ENCODE measurements at regions not wholly inside any gene's neighbourhood (a gene's known extent, or its start where the extent isn't known, plus 50 kb on each side); places are given as distances from the start of the nearest gene placed in this dataset.

GRCh38 chr5:52665559-52665958, 122.2 kb upstream of the ITGA1 start:
- DNase-seq (ENCODE audit: low read depth in 4 of 4, low spot score in 2 of 4) = no peak

DNA sequence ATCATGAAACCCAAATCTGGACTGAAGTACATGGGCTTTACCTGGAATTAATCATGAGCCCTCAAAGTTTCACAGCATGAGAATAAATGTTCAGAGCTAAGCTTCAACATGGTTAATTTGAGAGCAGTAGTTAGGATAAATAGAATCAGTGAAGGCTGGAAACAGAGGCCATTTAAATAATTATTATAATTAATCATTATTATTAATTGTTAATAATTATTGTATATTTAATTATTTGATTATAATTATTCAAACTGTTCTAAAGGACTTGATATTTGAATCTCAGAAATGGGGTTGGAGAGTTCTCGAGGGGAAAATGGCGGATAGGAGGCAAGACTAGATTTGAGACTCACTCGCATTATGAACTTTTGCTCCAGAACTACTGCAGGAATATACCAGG, 119.6 kb upstream of the ITGA1 start:
- no peak for DNase-seq (ENCODE audit: low read depth in 4 of 4, low spot score in 2 of 4)

GRCh38 chr5:52668544-52669185, 119.1 kb upstream of the ITGA1 start:
- DNase-seq (ENCODE audit: low read depth in 4 of 4, low spot score in 2 of 4) = no peak

- no peak for DNase-seq (ENCODE audit: low read depth in 4 of 4, low spot score in 2 of 4)
Measured at GRCh38 chr5:52672459-52672858, 115.3 kb upstream of the ITGA1 start.

DNA sequence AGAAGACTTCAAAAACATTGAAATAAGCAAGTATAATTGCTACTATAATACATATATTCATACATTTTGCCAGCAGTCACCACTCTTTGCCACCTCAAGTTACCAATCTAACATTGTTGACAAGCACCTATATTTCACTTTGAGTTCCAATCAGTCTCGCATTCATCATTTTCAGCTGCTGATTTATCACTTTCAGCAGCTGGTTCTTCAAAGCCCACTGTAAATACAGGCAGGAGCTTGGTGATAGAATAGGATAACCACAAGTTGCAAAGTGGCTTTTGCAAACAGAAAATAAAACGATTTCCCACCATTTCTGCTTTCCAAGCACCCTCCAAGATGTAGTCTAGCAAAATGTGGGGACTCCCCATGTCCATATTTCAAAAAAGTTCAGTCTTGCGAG, 114.2 kb upstream of the ITGA1 start:
- DNase-seq (ENCODE audit: low read depth in 4 of 4, low spot score in 2 of 4) = no peak

DNA sequence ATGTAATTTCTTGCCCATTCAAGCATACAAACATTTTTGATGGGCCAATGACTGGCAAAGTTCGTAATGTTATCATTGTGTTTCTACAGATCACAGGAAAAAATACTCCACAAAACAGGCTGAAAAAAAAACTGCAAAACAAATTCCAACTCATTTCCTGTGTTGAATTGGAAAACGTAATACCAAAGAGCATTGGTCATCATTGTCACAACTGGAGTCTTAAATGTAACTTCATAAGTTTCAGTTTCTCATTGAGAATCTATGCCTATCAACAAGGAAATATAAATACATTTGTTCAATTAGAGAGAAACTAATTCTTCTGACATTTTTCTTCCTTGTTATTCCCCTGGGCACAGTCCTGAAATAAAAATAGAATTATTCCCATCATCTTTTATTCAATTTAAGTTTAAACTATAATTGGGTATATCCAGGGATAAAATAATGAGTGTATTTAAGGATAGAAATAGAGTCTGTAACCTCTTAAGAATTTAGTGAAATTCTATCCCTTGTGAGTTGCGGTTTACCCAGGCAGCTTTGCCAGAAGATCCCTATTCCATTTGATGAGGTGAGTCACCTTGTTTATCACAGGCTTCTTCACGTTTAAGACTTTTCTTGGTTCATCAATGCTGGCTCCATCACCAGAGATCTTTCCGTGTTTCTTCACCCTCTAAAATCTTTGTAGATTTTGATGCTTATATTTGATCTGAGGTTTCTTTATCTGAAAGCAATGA, 112.7 kb upstream of the ITGA1 start:
- no peak for DNase-seq (ENCODE audit: low read depth in 4 of 4, low spot score in 2 of 4)

DNA sequence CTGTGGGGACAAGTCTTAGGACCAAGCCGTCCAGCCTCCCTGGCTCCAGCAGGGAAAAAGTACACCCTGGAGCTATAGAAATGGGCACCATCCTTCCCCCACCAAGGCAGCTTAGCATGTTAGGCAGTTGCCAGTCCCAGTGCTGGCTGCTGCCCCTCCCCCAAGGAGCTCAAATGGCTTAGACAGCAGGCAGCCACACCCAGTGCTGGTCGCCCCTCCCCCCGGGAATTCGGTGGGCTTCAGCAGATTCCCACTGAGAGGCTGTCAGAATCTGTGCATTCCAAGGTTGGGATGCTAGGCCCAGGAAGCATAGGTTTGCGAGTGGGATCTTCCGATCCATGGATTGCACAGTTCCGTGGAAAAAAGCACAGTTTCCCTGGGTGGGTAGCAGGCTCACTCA, 105.2 kb upstream of the ITGA1 start:
- no peak for DNase-seq (ENCODE audit: low read depth in 4 of 4, low spot score in 2 of 4)

GRCh38 chr5:52684051-52684450, 103.7 kb upstream of the ITGA1 start:
- DNase-seq (ENCODE audit: low read depth in 4 of 4, low spot score in 2 of 4) = no peak

GRCh38 chr5:52685566-52685965, 102.2 kb upstream of the ITGA1 start:
- no peak for DNase-seq (ENCODE audit: low read depth in 4 of 4, low spot score in 2 of 4)

DNA sequence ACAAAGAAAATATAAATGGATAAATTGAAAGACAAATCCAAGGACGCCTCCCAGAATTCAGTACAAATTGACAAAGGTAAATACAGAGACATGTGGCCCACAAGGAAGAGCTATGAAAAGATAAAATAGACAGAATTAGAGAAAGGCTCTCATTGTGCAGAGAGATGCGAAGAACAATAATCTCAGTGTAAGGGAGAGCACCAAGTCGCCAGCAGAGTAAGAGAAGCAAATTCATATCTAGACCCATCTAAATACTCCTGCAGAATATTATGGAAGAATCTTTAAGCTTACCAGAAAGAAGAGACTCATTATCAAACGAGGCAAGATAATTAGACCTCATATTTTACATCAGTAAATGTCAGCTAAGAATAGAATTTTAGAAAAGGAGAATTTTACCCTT, 101.7 kb upstream of the ITGA1 start:
- DNase-seq (ENCODE audit: low read depth in 4 of 4, low spot score in 2 of 4) = no peak

- no peak for DNase-seq (ENCODE audit: low read depth in 4 of 4, low spot score in 2 of 4)
Measured at GRCh38 chr5:52690236-52690768, 97.4 kb upstream of the ITGA1 start.

GRCh38 chr5:52692039-52692438, 95.7 kb upstream of the ITGA1 start:
- no peak for DNase-seq (ENCODE audit: low read depth in 4 of 4, low spot score in 2 of 4)

DNA sequence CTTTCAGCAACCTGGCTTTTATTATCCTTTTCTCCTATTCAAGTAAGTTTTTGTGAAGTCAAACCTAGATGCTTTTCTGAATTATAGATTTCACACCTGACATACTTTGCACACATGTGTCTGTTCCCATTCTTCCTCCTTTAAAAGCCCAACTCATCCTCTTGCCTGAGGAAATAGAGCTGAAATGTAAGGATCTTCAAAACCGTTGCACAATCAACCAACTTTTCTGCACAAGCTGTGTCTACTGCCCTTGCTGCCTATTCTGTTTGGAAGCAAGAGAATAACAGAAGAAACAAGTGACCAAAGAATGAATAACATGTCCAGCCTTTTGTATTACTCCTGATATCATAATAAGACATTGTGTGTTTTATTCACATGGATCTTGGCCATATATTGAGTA, 95.1 kb upstream of the ITGA1 start:
- DNase-seq (ENCODE audit: low read depth in 4 of 4, low spot score in 2 of 4) = no peak

DNA sequence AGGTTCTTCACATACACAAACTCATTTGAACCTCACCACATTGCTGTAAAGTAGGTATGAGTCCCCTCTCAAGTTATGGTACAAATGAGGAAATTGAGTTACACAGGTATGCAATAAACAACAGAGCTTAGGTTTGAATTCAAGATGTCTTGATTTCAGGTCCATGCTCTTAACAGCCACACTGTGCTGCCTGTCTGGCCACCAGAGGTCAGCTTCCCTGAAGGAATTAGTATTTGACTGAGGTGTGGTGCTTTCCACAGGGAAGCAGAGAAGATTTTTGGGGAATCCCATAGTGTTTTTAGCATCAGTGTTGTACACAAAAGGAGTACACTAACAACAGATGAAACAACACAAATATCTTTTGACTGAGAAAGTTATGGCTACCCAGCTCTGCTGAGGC, 94.4 kb upstream of the ITGA1 start:
- DNase-seq (ENCODE audit: low read depth in 4 of 4, low spot score in 2 of 4) = no peak

- DNase-seq (ENCODE audit: low read depth in 4 of 4, low spot score in 2 of 4) = no peak
Measured at GRCh38 chr5:52693836-52694235, 93.9 kb upstream of the ITGA1 start.

GRCh38 chr5:52694648-52695047, 93.1 kb upstream of the ITGA1 start:
- DNase-seq (ENCODE audit: low read depth in 4 of 4, low spot score in 2 of 4) = no peak

DNA sequence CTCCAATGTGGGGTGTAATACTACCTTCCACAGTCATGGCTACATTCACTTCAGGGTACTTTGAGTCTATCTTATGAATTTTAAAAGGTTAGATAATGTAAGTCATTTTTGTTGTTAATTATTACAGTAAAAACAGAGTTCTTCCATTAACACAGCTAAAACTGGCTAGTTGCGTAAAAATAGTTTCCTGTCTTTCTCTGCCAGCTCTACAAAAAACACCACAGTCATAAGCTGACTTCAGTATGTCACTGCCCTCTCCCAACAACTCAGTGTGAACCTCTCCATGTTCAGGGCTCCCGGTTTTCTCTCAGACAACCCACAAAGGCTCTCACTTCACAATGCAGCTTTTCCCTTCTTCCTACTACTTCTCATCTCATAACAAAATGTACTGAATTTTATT, 84.8 kb upstream of the ITGA1 start:
- DNase-seq (ENCODE audit: low read depth in 4 of 4, low spot score in 2 of 4) = no peak

DNA sequence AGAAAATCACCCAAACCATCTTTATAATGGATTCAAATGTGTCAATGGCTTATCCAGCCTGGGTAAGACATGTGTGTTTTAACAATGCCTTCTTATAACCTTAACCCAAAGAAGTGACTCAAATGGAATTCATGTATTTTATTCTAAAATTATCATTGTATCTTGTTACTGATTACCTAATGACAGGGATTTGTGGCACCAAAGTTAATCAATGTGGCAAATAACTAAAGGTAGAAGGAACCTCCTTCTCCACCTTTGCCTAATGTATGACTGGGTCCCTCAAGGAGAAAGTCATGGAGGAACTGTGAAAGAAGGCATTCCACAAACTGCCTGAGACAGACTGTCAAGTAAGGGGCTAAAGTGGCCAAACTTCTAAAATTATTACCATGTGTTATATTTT, 84.4 kb upstream of the ITGA1 start:
- no peak for DNase-seq (ENCODE audit: low read depth in 4 of 4, low spot score in 2 of 4)

DNA sequence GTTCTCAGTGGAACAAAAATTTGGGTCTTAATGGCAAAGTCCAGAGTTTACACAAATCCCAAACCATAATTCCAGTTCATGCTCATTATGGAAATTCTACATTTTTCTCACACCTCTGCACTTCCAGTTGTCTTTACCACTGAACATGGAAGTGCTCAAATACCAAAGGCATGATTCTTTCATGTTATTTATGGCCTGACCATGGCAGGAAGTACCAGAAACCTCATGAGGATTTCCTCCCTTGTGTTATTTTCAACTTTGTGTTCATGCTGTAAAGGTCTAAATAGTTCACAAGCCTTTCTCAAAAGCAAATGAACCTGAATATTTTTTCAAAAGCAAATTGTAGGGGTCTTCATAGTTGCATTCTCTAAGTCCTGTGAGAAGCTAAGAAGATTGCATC, 82.0 kb upstream of the ITGA1 start:
- no peak for DNase-seq (ENCODE audit: low read depth in 4 of 4, low spot score in 2 of 4)

DNA sequence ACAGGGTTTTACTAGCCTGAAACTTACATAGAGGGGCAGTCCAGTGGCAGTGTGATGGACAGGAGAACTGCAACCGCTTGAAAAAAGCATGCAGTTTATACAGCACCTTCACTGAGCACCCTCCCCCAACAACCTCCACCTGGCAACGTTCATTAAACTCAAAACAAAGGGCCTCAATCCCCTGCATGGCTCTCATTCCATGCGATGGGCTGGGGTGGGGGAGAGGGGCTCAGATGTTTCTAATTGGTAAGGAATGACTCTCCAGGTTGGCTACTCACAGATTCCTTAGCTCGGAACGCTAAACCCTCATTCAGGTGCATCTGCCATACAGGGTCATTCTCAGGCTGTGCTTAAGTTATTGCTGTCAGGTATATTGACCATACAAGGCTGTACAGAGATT, 80.9 kb upstream of the ITGA1 start:
- no peak for DNase-seq (ENCODE audit: low read depth in 4 of 4, low spot score in 2 of 4)

DNA sequence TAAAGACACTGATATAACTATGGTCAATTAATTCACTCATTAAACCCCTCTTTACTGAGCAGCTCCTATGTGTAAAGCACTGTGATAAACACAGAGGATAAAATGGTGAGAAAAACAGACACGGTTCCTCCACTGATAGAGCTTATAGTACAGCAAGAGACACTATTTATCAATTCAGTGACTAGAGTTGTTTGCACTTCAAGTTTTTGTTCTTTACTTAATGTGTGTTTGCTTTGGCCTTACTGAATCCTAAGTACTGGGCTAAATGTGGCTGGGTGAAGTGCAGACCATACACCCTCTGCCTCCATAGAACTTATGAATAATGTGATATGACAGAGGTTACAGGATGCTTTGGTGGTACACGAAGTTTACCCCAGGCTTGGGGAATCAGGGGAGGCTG, 80.1 kb upstream of the ITGA1 start:
- DNase-seq (ENCODE audit: low read depth in 4 of 4, low spot score in 2 of 4) = no peak

- no peak for DNase-seq (ENCODE audit: low read depth in 4 of 4, low spot score in 2 of 4)
Measured at GRCh38 chr5:52708463-52708862, 79.3 kb upstream of the ITGA1 start.
